Right lobe of liver (tissue), 6 donors: ENCODE measurements at regions not wholly inside any gene's neighbourhood (a gene's known extent, or its start where the extent isn't known, plus 50 kb on each side); places are given as distances from the start of the nearest gene placed in this dataset.
A peak's percentile ranks its signal among the peaks of the same experiment; 100 is the strongest.

Experiments used
- ATAC-seq, 4 donors: fragments of 200-7000 bp; cut with Tn5 transposase; one replicate each; pipeline ENCODE4 v1.9.1; 2020; ENCODE audit warnings: mild to moderate bottlenecking in 4 of 4, moderate library complexity in 4 of 4
- DNase-seq, 3 donors: peaks; one replicate each; pipeline ENCODE4 v3.0.0-alpha.2; 2020
- H3K27ac ChIP-seq, 3 donors: fragments of 200-600 bp; one replicate each; pipeline ENCODE4 v1.8.0; 2022
- H3K27me3 ChIP-seq, 2 donors: fragments of 200-600 bp; one replicate each; pipeline ENCODE4 v1.8.0; 2022
- H3K36me3 ChIP-seq, 4 donors: fragments of 200-600 bp; sonication (generic) in 1 of 4; one replicate each; pipeline versions ENCODE4 v1.5.1 to v1.8.0; 2017 to 2022; ENCODE audit warnings: control low read depth in 1 of 4
- H3K4me1 ChIP-seq, 4 donors: fragments of 200-600 bp; sonication (generic) in 1 of 4; one replicate each; pipeline versions ENCODE4 v1.5.1 to v1.8.0; 2017 to 2022; ENCODE audit warnings: control low read depth in 1 of 4
- H3K4me3 ChIP-seq, 3 donors: fragments of 200-600 bp; one replicate each; pipeline ENCODE4 v1.8.0; 2022
- H3K9me3 ChIP-seq, 4 donors: fragments of 200-600 bp; sonication (generic) in 1 of 4; one replicate each; pipeline versions ENCODE4 v1.5.1 to v1.8.0; 2017 to 2022; ENCODE audit warnings: control low read depth in 1 of 4
- CTCF ChIP-seq, 4 donors: fragments of 200-600 bp in 3 of 4; fragments of 450-650 bp in 1 of 4; IDR thresholded peaks; one replicate each; pipeline versions ENCODE4 v1.5.1 to v1.8.0; 2016 to 2022; ENCODE audit warnings: antibody characterized with exemption in 4 of 4, mild to moderate bottlenecking in 2 of 4
- POLR2A ChIP-seq: fragments of 450-650 bp; IDR thresholded peaks from one replicate; pipeline ENCODE4 v1.6.1; 2017; ENCODE audit warnings: antibody characterized with exemption, mild to moderate bottlenecking
- WGBS: methylation state at CpG from one replicate; pipeline ENCODE4 v1.1.6; 2018; ENCODE audit warnings: low coverage, low lambda C conversion rate; ENCODE audit not compliant: insufficient coverage; ENCODE audit errors: missing lambda C conversion rate; 5-methylcytosine and 5-hydroxymethylcytosine counted together
- intact Hi-C, 2 donors: fragments of 100-400 bp; cut with DNase I; formaldehyde crosslinking; loops; one replicate each; pipeline versions ENCODE4 v1.11.2 to v1.14.1; 2022
- donor health status: DM: no; HTN: yes; CAD: no.
- donor health status: DM: no; HTN: no; CAD: no.
- donor health status: DM: no; HTN: no; CAD: no.
- donor health status: DM: no; HTN: yes; CAD: no.
- donor health status: DM: no; HTN: yes; CAD: no.

- peaks cover 0 to 44% (median 15%) of the 10 kb centered on the region in 4 donors for H3K4me1 ChIP-seq
- intact Hi-C loops, result no loop called here
- ATAC-seq (peak; percentile 68 to 82 (median 74)), DNase-seq (no peak)
- H3K36me3 ChIP-seq, result no peaks in the 10 kb centered on the region
- no peaks in the 10 kb centered on the region for H3K27me3 ChIP-seq
- TF ChIP-seq CTCF (IDR thresholded peaks at IDR 0.05) (no peak), POLR2A (no peak)
- no peak overlapping the region for H3K4me3 ChIP-seq
- 0% methylated on average over 1 of the region's 1 CpG for WGBS
- no peaks in the 10 kb centered on the region for H3K9me3 ChIP-seq
- peak overlapping the region; percentile 37 to 73 (median 65) for H3K27ac ChIP-seq
Observed at GRCh38 chr5:57408714-57409113, 73.9 kb downstream of the ACTBL2 start.

DNA sequence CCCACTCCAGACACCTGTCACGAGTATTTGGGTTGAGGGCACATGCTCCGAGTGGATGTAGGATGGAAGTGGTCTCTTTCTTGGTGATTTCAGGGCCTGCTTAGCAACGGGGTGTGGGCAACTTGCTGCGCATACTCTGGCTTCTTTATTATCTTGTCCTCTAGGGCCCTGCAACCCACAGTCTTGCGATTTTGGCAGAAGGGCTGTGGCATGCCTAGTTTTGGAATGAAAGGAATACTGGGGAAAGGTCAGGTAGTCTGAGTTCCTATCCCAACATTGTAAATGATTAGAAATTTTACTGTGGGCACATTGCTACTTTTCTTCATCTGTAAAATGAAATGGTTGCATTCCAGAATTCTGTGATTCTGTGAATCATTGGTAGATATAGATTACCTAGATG, 74.3 kb downstream of the ACTBL2 start:
- H3K27ac ChIP-seq, result peak overlapping the region; percentile 37 to 73 (median 65)
- H3K27me3 ChIP-seq, result no peaks in the 10 kb centered on the region
- H3K36me3 ChIP-seq, result no peaks in the 10 kb centered on the region
- H3K9me3 ChIP-seq, result no peaks in the 10 kb centered on the region
- ATAC-seq (peak; percentile 13 to 69 (median 37)), DNase-seq (no peak)
- no peak for TF ChIP-seq POLR2A
- no peak for TF ChIP-seq CTCF (IDR thresholded peaks at IDR 0.05)
- H3K4me3 ChIP-seq, result no peak overlapping the region
- peaks cover 0 to 44% (median 15%) of the 10 kb centered on the region in 4 donors for H3K4me1 ChIP-seq
- 36% methylated on average over 5 of the region's 5 CpGs for WGBS
- intact Hi-C loops, result no loop called here

- peak overlapping the region in 1 of 3 donors; percentile 73 for H3K27ac ChIP-seq
- peaks cover 0 to 40% (median 14%) of the 10 kb centered on the region in 4 donors for H3K4me1 ChIP-seq
- TF ChIP-seq CTCF (IDR thresholded peaks at IDR 0.05), result no peak
- TF ChIP-seq POLR2A, result no peak
- H3K27me3 ChIP-seq, result no peaks in the 10 kb centered on the region
- ATAC-seq (no peak), DNase-seq (no peak)
- H3K9me3 ChIP-seq, result no peaks in the 10 kb centered on the region
- H3K36me3 ChIP-seq, result no peaks in the 10 kb centered on the region
- H3K4me3 ChIP-seq, result no peak overlapping the region
- WGBS, result 79% methylated on average over 5 of the region's 5 CpGs
- intact Hi-C loops, result no loop called here
Observed at GRCh38 chr5:57407391-57407790, 75.2 kb downstream of the ACTBL2 start.

DNA sequence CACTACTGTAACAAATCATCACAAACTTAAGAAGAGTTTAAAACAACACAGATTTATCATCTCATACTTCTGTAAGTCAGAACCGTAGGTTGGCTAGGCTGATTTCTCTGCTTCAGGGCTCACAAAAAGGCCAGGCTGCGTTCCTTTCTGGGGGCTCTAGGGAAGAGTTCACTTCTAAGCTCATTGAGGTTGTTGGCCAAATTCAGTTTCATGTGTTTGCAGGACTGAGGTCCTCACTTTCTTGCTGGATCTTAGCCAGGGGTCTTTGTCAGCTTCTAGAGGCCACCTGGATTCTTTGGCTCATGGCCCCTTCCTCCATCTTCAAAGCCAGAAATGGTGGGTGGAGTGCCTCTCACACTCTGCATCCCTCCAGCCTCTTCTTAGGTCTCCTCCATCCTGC, 76.0 kb downstream of the ACTBL2 start:
- no peaks in the 10 kb centered on the region for H3K36me3 ChIP-seq
- TF ChIP-seq CTCF (IDR thresholded peaks at IDR 0.05) (no peak), POLR2A (no peak)
- H3K27ac ChIP-seq, result no peak overlapping the region
- no peak overlapping the region for H3K4me3 ChIP-seq
- DNase-seq, result no peak
- H3K27me3 ChIP-seq, result no peaks in the 10 kb centered on the region
- peaks cover 0 to 36% (median 12%) of the 10 kb centered on the region in 4 donors for H3K4me1 ChIP-seq
- WGBS, result 70% methylated on average over 2 of the region's 2 CpGs
- no peaks in the 10 kb centered on the region for H3K9me3 ChIP-seq
- intact Hi-C loops, result no loop called here
- no peak for ATAC-seq

DNA sequence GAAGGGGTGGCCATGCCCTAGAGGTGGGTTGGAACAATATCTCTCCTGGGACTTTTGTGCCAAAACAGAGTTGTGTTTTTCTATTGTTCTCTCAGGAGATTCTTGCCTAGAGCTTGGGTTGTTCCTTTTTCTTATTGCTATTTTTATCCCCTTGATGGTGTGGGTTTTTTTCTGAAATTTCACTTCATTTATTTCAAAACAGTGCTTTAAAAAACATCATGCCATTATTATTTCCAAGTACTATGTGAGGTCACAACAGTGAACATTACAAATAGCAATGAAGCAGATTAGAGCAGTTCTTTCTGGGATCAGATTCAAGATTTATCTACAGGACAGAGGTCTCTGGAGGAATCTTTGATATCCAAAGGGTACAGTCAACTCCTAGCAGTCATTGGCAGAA, 76.6 kb downstream of the ACTBL2 start:
- TF ChIP-seq CTCF (IDR thresholded peaks at IDR 0.05), result no peak
- no peak for TF ChIP-seq POLR2A
- Histone ChIP-seq H3K27ac (peak overlapping the region in 1 of 3 donors; percentile 9), H3K27me3 (no peaks in the 10 kb centered on the region), H3K36me3 (no peaks in the 10 kb centered on the region), H3K9me3 (no peaks in the 10 kb centered on the region), H3K4me1 (peaks cover 0 to 36% (median 12%) of the 10 kb centered on the region in 4 donors), H3K4me3 (no peak overlapping the region)
- intact Hi-C loops, result no loop called here
- peak; percentile 31 to 81 (median 62) for ATAC-seq
- no peak for DNase-seq
